SIG-M5 treated with dmso at 0.1 percent for 504 hours (cell line): ENCODE measurements at regions not wholly inside any gene's neighbourhood (a gene's known extent, or its start where the extent isn't known, plus 50 kb on each side); places are given as distances from the start of the nearest gene placed in this dataset.

ENCODE experiments used
- DNase-seq: peaks from one replicate; lab custom pipeline; 2025; ENCODE audit not compliant: unreplicated experiment; lab: John Stamatoyannopoulos, UW

GRCh38 chr2:120453635-120453998, 107.7 kb downstream of the INHBB start:
- DNase-seq = no peak

DNA sequence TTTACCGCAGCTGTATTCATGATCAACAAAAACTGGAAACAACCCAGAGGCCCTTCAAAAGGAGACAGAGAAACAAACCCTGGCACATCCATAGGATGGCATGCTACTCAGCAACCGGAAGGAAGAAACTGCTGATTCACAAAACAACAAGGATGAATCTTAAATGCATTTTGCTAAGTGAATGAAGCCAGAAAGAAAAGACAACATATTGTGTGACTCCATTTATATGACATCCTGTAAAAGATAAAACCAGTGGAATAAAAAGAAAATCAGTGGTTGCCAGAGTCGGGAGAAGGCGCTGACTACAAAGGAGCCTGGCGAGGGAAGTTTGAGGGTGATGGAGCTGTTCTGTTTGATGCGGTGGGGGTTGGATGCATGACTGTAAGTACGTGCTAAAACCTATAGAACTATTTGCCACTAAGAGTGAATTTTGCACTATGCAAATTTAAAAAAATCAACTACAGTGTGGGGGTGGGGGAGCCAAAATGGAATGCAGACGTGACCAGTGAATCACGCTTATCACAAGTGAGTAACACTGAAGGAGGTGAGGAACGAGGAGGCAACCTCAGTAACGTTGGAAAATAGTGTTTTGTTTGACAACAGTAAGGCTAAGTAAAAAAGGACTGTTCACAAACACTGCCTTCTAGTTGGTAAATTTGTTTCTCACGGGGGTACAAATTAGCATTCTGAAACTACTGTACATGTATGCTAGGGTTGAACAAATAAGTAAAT, 108.9 kb downstream of the INHBB start:
- no peak for DNase-seq

DNA sequence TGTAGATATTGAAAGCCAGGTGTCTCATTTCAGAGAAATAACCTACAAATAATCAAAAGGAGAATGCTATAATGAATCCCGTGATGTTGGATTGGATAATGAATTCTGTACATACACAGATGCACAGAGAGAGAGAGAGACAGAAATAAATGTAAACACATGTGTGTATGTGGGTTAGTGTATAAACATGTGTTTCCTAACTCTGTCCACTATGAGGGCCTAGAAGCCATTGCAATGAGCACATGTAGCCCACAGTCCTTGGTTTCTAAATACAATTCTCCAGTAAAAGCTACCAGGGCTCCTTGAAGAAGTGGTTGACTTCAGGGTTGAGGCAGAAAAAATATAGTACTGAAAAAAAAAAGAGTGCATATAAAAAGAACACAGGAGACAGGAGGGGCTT, 109.5 kb downstream of the INHBB start:
- DNase-seq = no peak

- peak; percentile 15 for DNase-seq
Measured at GRCh38 chr2:120456867-120457266, 110.9 kb downstream of the INHBB start.

DNA sequence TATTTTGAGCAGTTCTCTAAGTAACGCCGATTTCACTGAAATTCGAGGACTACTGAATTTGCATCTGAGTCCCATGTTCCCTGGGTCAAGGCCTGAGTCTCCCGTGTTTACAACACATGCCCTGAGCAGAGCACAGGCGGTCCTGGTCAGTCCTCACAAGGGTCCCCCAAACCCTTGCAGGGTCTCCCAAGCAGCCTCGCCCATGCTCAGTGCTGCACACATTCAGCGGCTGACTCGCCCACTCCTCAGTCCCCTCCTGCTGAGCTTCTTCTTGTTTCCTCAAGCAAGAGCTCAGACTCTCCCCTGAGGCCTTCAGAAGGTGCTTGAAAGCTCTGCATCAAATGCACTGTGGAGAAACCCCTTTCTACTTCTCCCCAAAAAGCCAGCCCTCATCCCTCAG, 114.6 kb downstream of the INHBB start:
- DNase-seq = no peak

DNA sequence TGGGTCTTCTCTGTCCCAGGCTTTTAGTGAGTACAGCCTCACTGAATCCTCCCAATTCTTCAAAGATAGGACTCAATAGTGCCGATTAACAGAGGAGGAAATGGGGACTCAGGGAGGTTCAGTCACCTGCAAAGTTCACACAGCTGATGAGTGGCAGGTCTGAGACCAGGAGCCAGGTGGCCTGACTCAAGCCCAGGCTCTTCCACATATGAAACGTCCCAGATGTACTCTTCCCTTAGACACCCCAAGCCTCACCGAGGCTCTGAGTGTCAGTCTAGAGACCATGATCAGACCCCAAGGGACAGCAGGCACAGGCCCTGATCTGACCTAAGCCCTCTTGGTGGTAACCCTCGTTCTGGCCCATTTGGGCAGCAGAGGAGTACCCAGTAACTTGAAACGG, 115.2 kb downstream of the INHBB start:
- no peak for DNase-seq

- no peak for DNase-seq
Measured at GRCh38 chr2:120461546-120462537, 115.9 kb downstream of the INHBB start.

- DNase-seq = no peak
Measured at GRCh38 chr2:120463527-120463926, 117.6 kb downstream of the INHBB start.

DNA sequence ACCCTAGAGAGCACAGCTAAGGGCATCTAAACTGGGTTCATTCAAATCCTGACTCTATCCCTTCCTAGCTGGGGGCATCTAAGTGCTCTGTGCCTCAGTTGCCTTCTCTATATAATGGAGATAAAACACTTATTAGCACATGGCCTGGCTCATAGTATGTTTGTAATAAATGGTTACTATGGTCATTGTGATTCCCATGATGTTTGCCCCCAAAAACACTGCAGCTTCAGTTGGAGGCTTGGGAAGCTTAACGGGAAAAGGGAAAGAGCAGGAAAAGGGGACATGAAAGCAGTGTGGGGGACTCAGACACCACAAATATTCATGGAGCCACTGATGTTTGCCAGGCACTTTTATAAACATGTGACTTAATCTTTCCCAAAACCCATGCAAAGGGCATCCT, 118.1 kb downstream of the INHBB start:
- no peak for DNase-seq

DNA sequence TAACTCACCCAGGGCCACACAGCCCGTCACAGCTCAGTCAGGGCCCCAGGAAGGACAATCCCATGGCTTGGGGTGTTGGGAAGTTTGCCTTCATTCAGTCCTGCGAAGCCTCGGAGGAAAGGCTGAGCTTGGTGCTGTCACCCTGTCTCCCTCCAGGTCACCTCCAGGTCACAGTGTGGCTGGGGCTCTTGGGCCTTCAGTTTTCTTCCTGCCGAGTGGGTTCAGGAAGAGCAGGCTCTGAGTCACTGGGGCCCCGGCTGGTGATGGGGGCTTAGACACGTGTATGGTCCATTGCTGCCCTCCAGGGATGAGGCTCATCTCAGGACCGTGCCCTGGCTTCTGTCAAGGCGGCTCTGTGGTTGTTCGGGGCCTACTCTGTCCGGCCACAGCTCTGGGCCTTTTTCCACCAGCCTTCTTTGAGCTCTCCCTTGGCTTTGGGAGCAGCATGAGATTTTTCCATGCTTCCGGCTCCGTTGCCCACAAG, 118.6 kb downstream of the INHBB start:
- no peak for DNase-seq

DNA sequence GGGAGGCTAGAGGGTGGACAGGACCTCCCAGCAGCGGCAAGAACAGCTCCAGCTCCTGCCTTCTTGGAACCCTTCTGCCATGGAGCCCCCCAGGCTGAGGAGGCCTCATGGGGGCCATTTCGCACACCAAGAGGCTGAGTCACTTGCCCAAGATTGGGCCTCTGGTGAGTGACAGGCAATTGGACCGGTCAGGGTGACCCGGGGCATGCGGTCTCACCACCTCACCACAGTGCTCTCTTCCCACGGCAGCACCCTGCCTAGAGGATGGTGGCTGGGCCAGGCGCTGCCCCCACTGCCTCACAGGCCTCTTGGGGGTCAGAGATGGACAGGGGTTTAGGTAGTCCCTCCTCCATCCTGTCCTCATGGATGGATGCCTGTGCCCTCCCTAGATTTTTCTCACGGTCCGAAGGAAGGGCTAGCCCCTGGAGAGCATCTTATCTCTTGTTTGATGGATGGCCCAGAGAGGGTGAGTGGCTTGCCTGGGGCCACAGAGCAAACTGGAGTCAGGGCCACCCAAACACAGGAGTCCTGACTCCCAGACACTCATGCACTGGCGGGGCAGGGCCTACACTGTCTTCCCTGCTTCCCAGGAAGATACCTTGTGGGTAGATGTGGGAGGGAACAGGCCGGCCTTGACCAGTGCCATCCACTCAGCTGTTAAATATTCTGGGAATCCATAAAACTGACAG, 119.2 kb downstream of the INHBB start:
- DNase-seq = no peak

- DNase-seq = no peak
Measured at GRCh38 chr2:120465701-120465988, 119.7 kb downstream of the INHBB start.

- no peak for DNase-seq
Measured at GRCh38 chr2:120465989-120466703, 120.2 kb downstream of the INHBB start.

GRCh38 chr2:120466704-120467054, 120.7 kb downstream of the INHBB start:
- DNase-seq = no peak

DNA sequence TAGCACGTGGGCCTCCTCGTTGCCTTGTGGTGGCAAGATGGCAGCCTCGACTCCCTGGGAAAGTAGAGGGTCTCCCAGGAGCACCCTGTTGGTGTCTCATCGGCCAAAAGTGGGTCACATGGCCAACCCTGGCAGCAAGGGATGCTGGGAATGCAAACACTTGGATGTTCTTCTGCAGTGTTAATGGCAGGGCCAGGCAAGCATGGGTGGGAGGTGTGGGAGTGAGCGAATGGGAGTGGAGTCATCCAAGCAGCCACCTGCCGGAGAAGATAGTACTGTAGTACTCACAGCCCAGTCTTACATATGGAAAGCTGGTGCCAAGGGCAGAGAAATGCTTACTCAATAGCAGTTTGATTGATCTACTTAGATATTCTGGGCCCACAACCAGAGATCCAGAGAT, 122.2 kb downstream of the INHBB start:
- DNase-seq = no peak

- no peak for DNase-seq
Measured at GRCh38 chr2:120469426-120469825, 123.5 kb downstream of the INHBB start.

DNA sequence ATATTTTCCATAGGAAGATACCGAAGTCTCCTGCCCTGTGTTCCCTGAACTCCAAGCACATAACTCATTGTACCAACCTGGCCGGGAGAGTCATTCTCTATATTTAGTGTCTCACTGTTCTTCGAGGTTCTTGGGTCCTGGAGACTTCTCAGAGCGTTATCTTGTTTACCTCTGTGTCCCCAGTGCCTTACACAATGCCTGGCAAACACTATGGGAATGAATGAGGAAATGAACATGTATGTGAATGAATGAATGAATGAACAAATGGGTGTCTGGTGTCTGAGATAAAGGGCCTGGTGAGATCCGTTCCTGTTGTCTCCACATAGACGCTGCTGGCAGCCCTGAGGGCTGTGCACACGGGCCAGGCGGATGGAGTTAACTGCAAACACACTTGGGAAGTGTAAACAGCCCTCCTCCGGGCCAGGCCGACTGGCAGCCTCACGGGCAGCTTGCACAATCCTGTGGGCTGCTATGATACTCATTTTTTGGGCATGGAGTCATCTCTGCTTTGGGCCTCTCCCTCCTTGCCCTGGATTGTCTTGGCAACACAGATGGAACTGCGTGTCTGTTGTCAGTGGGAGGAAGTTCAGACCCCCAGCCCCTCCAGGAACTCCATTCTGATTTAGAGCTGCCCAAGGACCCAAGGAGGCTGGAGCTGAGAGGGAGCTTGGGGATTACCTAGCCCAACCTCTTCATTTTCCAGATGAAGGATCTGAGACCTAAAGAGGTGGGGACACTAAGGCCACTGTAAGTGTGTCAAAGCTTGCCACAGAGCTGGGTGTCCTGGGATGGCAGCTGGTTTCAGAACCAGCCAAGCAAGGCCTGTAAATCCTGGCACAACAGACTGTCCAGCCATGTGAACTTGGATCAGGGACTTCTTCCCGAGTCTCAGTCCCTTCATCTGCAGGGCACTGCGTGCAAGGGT, 124.4 kb downstream of the INHBB start:
- peak; percentile 74 for DNase-seq

DNA sequence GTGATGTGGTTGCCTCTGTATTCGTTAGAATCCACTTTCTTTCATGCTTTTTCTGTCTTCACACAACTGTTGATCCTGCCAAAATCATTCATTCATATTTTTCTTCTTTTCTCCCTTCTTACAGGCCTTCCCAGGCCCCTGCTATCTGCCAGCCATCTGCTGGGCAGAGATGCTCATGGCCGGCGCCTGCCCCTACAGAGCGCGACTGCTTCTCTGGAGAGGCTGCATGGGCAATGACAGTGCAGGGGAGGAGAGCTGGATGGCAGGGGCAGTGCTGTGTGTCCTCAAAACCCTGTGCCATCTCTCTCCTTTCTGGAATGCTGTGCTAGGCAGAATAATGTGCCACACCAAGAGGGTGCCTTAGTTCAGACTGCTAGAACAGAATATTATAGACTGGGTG, 125.2 kb downstream of the INHBB start:
- no peak for DNase-seq

GRCh38 chr2:120472031-120472430, 126.1 kb downstream of the INHBB start:
- no peak for DNase-seq

DNA sequence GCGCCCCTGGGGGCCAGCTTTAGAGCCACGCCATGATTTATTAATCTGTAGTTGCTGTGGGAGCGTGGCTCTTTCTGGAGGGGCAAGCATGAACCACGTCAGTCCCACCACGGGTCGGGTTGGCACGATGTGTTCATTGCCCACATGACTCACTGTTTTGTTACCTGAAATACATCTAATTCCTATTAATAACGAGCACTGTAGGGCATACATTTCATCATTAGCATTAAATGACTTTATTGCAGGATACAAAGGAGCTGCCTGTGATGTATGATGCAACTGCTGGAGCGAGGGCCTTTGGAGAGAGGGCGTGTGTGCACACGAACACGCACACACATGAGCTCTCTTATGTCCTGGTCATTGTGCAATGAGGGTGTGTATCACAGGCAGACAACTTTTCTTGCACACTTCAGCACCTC, 127.0 kb downstream of the INHBB start:
- DNase-seq = no peak
